ENCODE measurements at regions not wholly inside any gene's neighbourhood (a gene's known extent, or its start where the extent isn't known, plus 50 kb on each side); places are given as distances from the start of the nearest gene placed in this dataset.

DNA sequence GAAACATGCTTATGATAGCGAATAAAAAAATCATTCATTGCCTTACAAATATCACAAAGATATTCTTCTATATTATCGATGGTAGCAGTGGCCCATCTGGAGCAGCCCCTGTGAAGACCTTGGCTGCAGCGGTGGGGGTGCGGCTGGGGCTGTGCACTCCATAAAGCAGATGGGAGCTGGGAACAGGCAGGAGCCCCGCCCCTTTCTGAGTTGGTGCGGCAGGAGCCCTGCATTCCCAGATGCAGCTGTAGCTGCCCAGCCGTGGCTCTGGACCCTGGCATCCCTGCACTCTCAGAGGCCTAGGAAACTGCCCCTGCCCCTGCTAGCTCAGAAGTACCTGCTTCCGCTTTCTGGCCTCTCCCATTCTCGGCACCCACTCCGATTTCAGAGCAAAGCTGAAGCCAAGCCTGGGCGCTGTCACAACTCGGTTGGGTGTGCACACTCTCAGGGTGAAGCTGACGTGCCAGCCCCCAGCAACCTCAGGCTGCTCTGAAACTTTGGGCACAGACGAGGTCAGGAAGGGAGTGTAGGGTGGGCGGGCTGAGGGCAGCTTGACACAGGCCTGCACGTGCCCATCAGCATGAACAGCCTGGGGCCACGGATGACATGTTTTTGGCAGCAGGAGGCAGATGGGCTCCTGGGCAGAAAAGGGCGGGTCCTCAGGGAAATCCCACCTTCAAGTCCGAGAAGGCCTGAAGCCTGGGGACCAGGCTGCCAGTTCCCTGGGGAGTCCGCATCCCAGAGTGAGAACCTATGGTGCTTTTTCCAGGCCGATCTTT lies 1440.8 kb upstream of the ACO1 start:
- DNase-seq (ENCODE audit: low read depth, low spot score) (no peak), ATAC-seq (no peak)
- Histone ChIP-seq H3K4me3 (ENCODE audit: low read depth in 2 of 2, low read length in 2 of 2) (no peak overlapping the region), H3K27me3 (ENCODE audit: control insufficient read depth, insufficient read depth, low read length) (no peaks in the 10 kb centered on the region), H3K36me3 (ENCODE audit: control insufficient read depth, insufficient read depth, low read length) (no peaks in the 10 kb centered on the region), H3K4me1 (ENCODE audit: control insufficient read depth, insufficient read depth, low read length) (no peaks in the 10 kb centered on the region), H3K9me3 (ENCODE audit: control insufficient read depth, insufficient read depth, low read depth, low read length) (no peaks in the 10 kb centered on the region; the same call in 1 of the 2 replicates), H3K27ac (ENCODE audit: low read length) (no peak overlapping the region)
- no peak for TF ChIP-seq POLR2AphosphoS5 (IDR thresholded peaks at IDR 0.05; ENCODE audit: low read depth, low read length)
- TF ChIP-seq REST (IDR thresholded peaks at IDR 0.05; ENCODE audit: insufficient read depth in 1 of 2, low read depth in 2 of 2, low read length in 1 of 2): no peak
- TF ChIP-seq, protein P1, sequence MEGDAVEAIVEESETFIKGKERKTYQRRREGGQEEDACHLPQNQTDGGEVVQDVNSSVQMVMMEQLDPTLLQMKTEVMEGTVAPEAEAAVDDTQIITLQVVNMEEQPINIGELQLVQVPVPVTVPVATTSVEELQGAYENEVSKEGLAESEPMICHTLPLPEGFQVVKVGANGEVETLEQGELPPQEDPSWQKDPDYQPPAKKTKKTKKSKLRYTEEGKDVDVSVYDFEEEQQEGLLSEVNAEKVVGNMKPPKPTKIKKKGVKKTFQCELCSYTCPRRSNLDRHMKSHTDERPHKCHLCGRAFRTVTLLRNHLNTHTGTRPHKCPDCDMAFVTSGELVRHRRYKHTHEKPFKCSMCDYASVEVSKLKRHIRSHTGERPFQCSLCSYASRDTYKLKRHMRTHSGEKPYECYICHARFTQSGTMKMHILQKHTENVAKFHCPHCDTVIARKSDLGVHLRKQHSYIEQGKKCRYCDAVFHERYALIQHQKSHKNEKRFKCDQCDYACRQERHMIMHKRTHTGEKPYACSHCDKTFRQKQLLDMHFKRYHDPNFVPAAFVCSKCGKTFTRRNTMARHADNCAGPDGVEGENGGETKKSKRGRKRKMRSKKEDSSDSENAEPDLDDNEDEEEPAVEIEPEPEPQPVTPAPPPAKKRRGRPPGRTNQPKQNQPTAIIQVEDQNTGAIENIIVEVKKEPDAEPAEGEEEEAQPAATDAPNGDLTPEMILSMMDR (IDR thresholded peaks at IDR 0.05): no peak
- no peak for TF ChIP-seq SIN3A (IDR thresholded peaks at IDR 0.05; ENCODE audit: borderline replicate concordance, insufficient read depth, low read depth, low read length)
- no peak for TF ChIP-seq TCF7L2 (IDR thresholded peaks at IDR 0.05; ENCODE audit: low read depth, low read length)
- POLR2A ChIA-PET: no interaction called here
- intact Hi-C loops (cut with micrococcal nuclease; ENCODE audit: unreplicated experiment) (no loop called here), in situ Hi-C loops (cut with HindIII; ENCODE audit: low pct_unique_long_range_greater_than_20kb, low sequenced_read_pairs) (no loop called here)
- CTCF ChIA-PET: no interaction called here
- no TSS peak for BruUV-seq (replicated peaks)

- no peak for ATAC-seq
- in situ Hi-C loops (cut with HindIII; ENCODE audit: low pct_unique_long_range_greater_than_20kb, low sequenced_read_pairs) (no loop called here), intact Hi-C loops (cut with micrococcal nuclease; ENCODE audit: unreplicated experiment) (no loop called here)
- no TSS peak for BruUV-seq (replicated peaks)
- ChIA-PET CTCF (no interaction called here), POLR2A (no interaction called here)
- H3K4me3 ChIP-seq (ENCODE audit: low read depth in 2 of 2, low read length in 2 of 2): no peak overlapping the region
- no peaks in the 10 kb centered on the region; the same call in 1 of the 2 replicates for H3K9me3 ChIP-seq (ENCODE audit: control insufficient read depth, insufficient read depth, low read depth, low read length)
- no peak overlapping the region for H3K27ac ChIP-seq (ENCODE audit: low read length)
- TF ChIP-seq, protein P1 (IDR thresholded peaks at IDR 0.05): no peak
- TF ChIP-seq REST (IDR thresholded peaks at IDR 0.05; ENCODE audit: insufficient read depth in 1 of 2, low read depth in 2 of 2, low read length in 1 of 2) (no peak), SIN3A (IDR thresholded peaks at IDR 0.05; ENCODE audit: borderline replicate concordance, insufficient read depth, low read depth, low read length) (no peak), POLR2AphosphoS5 (IDR thresholded peaks at IDR 0.05; ENCODE audit: low read depth, low read length) (no peak), TCF7L2 (IDR thresholded peaks at IDR 0.05; ENCODE audit: low read depth, low read length) (no peak)
- H3K36me3 ChIP-seq (ENCODE audit: control insufficient read depth, insufficient read depth, low read length): no peaks in the 10 kb centered on the region
- DNase-seq (ENCODE audit: low read depth, low spot score): no peak
- H3K27me3 ChIP-seq (ENCODE audit: control insufficient read depth, insufficient read depth, low read length): no peaks in the 10 kb centered on the region
- H3K4me1 ChIP-seq (ENCODE audit: control insufficient read depth, insufficient read depth, low read length): no peaks in the 10 kb centered on the region
Observed at GRCh38 chr9:30944225-30944569, 1440.2 kb upstream of the ACO1 start.
